ENCODE measurements at regions not wholly inside any gene's neighbourhood (a gene's known extent, or its start where the extent isn't known, plus 50 kb on each side); places are given as distances from the start of the nearest gene placed in this dataset.

DNA sequence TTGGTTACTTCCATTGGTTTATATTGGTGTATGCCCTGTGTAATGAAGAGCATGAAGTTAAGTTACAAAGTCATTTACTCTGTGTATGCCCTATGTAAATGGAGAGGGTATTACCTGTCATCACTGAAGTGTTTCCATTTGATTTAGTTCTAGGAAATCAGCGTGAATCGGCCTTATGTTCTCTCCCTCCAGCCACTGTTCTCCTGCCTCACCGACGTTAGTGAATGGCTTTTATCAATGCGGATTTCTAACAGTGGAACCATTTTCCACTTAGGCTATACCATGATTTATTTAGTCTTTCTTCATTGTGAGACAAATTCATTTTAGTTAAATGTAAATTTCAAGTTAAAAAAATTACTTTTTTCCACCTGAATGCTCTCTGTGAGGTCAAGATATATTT is 327.0 kb upstream of the ADCY2 start:
- Histone ChIP-seq H3K4me3 (ENCODE audit: low read depth, low read length) (no peak overlapping the region), H3K27ac (no peak overlapping the region)
- TF ChIP-seq, protein P1, sequence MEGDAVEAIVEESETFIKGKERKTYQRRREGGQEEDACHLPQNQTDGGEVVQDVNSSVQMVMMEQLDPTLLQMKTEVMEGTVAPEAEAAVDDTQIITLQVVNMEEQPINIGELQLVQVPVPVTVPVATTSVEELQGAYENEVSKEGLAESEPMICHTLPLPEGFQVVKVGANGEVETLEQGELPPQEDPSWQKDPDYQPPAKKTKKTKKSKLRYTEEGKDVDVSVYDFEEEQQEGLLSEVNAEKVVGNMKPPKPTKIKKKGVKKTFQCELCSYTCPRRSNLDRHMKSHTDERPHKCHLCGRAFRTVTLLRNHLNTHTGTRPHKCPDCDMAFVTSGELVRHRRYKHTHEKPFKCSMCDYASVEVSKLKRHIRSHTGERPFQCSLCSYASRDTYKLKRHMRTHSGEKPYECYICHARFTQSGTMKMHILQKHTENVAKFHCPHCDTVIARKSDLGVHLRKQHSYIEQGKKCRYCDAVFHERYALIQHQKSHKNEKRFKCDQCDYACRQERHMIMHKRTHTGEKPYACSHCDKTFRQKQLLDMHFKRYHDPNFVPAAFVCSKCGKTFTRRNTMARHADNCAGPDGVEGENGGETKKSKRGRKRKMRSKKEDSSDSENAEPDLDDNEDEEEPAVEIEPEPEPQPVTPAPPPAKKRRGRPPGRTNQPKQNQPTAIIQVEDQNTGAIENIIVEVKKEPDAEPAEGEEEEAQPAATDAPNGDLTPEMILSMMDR (IDR thresholded peaks at IDR 0.05; ENCODE audit: low read depth, low read length), result no peak

DNA sequence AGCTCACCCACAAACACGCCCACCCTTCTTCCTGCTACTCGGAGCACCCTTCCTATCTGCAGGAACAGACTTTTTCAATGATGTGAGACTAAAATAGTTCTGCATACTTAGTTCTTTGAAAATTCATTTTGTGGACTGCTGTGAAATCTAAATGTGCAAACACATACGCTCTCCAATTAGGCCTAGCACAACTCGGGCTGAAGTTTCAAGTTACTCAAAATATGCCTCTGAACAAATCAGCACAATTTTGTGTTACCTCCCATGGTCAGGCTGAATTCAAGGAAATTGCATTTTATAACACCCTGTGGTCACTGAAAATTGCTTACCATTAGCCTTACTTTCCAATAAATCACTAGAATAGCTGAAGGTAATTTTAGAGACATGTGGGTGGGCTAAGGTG is 323.8 kb upstream of the ADCY2 start:
- Histone ChIP-seq H3K27me3 (ENCODE audit: insufficient read depth, low read depth, severe bottlenecking) (no peaks in the 10 kb centered on the region), H3K9me3 (ENCODE audit: severe bottlenecking) (no peaks in the 10 kb centered on the region), H3K4me3 (ENCODE audit: low read depth, low read length) (no peak overlapping the region), H3K27ac (no peak overlapping the region), H3K36me3 (no peaks in the 10 kb centered on the region)
- TF ChIP-seq, protein P1 (IDR thresholded peaks at IDR 0.05; ENCODE audit: low read depth, low read length), result no peak
- DNase-seq, result no peak

More for the DNA sequence above, 327.0 kb upstream of the ADCY2 start:
- H3K27me3 ChIP-seq (ENCODE audit: insufficient read depth, low read depth, severe bottlenecking), result no peaks in the 10 kb centered on the region
- H3K36me3 ChIP-seq, result no peaks in the 10 kb centered on the region
- H3K9me3 ChIP-seq (ENCODE audit: severe bottlenecking), result no peaks in the 10 kb centered on the region
- DNase-seq, result no peak

DNA sequence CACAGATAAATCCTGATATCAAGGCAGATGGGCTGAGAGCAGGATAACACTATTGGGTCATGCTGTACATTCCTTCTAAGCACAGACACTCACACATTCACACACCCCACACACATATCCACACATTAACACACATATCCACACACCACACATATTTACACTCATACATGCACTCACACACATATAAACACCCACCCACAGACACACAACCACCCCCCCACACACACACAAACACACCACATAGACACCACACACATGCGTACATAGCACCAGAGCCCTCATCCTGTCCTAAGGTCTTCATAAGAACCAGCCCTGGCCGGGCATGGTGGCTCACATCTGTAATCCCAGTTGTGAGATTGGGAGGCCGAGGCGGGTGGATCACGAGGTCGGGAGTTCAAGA is 322.3 kb upstream of the ADCY2 start:
- Histone ChIP-seq H3K9me3 (ENCODE audit: severe bottlenecking) (no peaks in the 10 kb centered on the region), H3K36me3 (no peaks in the 10 kb centered on the region), H3K4me3 (ENCODE audit: low read depth, low read length) (no peak overlapping the region), H3K27ac (no peak overlapping the region), H3K27me3 (ENCODE audit: insufficient read depth, low read depth, severe bottlenecking) (no peaks in the 10 kb centered on the region)
- no peak for DNase-seq
- TF ChIP-seq, protein P1 (IDR thresholded peaks at IDR 0.05; ENCODE audit: low read depth, low read length), result no peak

DNA sequence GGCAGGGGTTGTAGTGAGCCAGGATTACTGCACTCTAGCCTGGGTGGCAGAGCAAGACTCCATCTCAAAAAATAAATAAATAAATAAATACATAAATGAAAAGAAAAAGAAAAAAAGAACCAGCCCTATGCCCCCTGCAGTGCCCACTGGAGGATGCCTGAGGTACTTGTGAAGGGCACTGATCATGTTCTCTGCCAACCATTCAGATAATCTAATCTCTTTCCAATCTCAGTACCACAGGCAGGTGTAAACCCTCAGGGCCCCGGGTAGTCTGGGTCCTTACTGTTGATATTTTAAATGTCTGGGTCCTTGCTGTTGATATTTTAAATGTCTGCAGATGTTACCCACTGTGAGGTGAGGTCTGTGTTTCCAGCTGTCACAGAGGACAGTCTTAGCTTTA is 321.8 kb upstream of the ADCY2 start:
- Histone ChIP-seq H3K4me3 (ENCODE audit: low read depth, low read length) (no peak overlapping the region), H3K27ac (no peak overlapping the region), H3K9me3 (ENCODE audit: severe bottlenecking) (no peaks in the 10 kb centered on the region), H3K36me3 (no peaks in the 10 kb centered on the region), H3K27me3 (ENCODE audit: insufficient read depth, low read depth, severe bottlenecking) (no peaks in the 10 kb centered on the region)
- TF ChIP-seq, protein P1 (IDR thresholded peaks at IDR 0.05; ENCODE audit: low read depth, low read length), result 0 out of 2 replicates have a peak, but pooled peaks have one; percentile 9
- no peak for DNase-seq

DNA sequence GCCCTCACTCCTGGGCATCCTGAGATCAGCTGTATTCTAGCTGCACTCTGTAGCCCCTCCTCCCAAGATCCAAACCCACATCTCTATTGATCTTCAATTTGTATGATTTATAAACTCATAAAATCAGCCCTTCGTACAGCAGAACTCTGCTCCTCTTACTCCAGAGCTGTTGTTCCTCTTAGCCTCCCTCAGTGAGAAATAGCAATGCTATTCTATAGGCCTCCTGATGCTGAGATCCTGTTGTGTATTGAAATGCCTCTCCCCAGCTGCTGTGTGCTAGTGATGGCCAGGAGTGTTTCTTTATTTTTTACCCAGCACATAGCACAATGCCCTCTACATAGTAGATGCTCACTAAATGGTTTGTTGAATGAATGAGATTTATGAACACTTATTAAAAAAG is 320.5 kb upstream of the ADCY2 start:
- no peak overlapping the region for H3K27ac ChIP-seq
- no peak for DNase-seq
- no peaks in the 10 kb centered on the region for H3K36me3 ChIP-seq
- no peaks in the 10 kb centered on the region for H3K9me3 ChIP-seq (ENCODE audit: severe bottlenecking)
- H3K27me3 ChIP-seq (ENCODE audit: insufficient read depth, low read depth, severe bottlenecking), result no peaks in the 10 kb centered on the region
- TF ChIP-seq, protein P1 (IDR thresholded peaks at IDR 0.05; ENCODE audit: low read depth, low read length), result no peak
- no peak overlapping the region for H3K4me3 ChIP-seq (ENCODE audit: low read depth, low read length)

DNA sequence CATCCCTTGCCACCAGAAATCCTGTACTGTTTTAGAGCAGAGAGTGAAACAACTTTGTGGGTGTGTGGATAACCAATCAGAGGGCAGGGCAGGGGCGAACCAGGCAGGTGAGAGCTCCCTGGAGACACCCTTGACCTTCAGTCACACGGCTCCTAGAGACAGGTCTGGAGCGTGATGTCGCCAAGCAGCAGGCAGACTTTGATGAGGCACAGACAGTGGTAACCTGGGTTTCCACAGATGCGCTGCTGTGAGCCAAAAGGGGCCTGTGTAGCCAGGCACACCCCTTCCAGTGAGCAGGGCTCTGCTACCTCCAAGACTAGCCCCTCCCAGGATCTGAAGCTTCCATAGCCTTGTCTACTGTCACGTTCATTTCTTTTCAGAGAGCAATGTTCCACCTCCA is 317.8 kb upstream of the ADCY2 start:
- TF ChIP-seq, protein P1 (IDR thresholded peaks at IDR 0.05; ENCODE audit: low read depth, low read length), result no peak
- Histone ChIP-seq H3K36me3 (no peaks in the 10 kb centered on the region), H3K27ac (no peak overlapping the region), H3K9me3 (ENCODE audit: severe bottlenecking) (no peaks in the 10 kb centered on the region), H3K4me3 (ENCODE audit: low read depth, low read length) (no peak overlapping the region), H3K27me3 (ENCODE audit: insufficient read depth, low read depth, severe bottlenecking) (no peaks in the 10 kb centered on the region)
- no peak for DNase-seq
